ENCODE measurements at regions not wholly inside any gene's neighbourhood (a gene's known extent, or its start where the extent isn't known, plus 50 kb on each side); places are given as distances from the start of the nearest gene placed in this dataset.

DNA sequence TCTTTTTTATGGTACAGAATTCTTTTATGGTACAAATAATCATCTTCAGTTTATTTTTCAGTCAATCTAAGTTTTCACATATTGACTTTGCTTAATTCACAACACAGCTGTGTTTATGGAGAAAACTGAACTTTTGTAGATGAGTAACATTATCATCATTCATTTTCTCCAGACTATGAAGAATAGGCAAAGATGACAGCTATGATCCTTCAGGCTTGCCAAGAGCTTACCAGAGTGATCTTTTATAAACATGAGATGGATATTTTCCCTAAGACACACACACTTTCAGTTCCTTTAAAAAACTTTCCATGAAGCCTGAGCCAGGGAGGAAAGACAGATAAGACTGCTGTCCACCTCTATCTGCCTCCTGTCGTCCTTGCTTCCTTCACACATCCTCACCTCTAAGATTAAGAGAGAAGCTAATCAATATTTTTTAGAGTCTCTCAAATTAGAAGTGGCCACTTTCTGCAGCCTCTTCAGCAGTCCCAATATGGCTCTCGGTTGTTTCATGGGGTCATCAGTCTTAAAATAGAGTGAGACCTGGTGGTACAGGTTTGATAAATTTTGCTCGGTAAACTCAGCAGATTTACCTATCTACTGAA is 108.1 kb upstream of the SLC27A6 start:
- TF ChIP-seq, protein P1, sequence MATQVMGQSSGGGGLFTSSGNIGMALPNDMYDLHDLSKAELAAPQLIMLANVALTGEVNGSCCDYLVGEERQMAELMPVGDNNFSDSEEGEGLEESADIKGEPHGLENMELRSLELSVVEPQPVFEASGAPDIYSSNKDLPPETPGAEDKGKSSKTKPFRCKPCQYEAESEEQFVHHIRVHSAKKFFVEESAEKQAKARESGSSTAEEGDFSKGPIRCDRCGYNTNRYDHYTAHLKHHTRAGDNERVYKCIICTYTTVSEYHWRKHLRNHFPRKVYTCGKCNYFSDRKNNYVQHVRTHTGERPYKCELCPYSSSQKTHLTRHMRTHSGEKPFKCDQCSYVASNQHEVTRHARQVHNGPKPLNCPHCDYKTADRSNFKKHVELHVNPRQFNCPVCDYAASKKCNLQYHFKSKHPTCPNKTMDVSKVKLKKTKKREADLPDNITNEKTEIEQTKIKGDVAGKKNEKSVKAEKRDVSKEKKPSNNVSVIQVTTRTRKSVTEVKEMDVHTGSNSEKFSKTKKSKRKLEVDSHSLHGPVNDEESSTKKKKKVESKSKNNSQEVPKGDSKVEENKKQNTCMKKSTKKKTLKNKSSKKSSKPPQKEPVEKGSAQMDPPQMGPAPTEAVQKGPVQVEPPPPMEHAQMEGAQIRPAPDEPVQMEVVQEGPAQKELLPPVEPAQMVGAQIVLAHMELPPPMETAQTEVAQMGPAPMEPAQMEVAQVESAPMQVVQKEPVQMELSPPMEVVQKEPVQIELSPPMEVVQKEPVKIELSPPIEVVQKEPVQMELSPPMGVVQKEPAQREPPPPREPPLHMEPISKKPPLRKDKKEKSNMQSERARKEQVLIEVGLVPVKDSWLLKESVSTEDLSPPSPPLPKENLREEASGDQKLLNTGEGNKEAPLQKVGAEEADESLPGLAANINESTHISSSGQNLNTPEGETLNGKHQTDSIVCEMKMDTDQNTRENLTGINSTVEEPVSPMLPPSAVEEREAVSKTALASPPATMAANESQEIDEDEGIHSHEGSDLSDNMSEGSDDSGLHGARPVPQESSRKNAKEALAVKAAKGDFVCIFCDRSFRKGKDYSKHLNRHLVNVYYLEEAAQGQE (IDR thresholded peaks at IDR 0.05) = no peak
- TF ChIP-seq SMC3 (IDR thresholded peaks at IDR 0.05) (no peak), POLR2A (IDR thresholded peaks at IDR 0.05; ENCODE audit: low read length) (no peak)
